ENCODE measurements at regions not wholly inside any gene's neighbourhood (a gene's known extent, or its start where the extent isn't known, plus 50 kb on each side); places are given as distances from the start of the nearest gene placed in this dataset.

- intact Hi-C loops (cut with DNase I) = no loop called here
- Histone ChIP-seq H3K27me3 (replicated peaks; ENCODE audit: insufficient read depth) (no peaks in the 10 kb centered on the region), H3K4me3 (no peak overlapping the region), H3K36me3 (no peaks in the 10 kb centered on the region), H3K4me1 (replicated peaks) (no peaks in the 10 kb centered on the region), H3K9me3 (no peaks in the 10 kb centered on the region), H3K27ac (no peak overlapping the region)
- no peak for TF ChIP-seq POLR2AphosphoS5 (IDR thresholded peaks at IDR 0.05)
- TF ChIP-seq CTCF (IDR thresholded peaks at IDR 0.05) = no peak
- no peak for TF ChIP-seq POLR2A (IDR thresholded peaks at IDR 0.05)
- 97% methylated on average over 1 of the region's 1 CpG for WGBS
- DNase-seq (ENCODE audit: low spot score) = no peak
Measured at GRCh38 chr21:16517383-16517782, 787.6 kb downstream of the USP25 start.

GRCh38 chr21:16519036-16519435 lies 789.3 kb downstream of the USP25 start:
- no peaks in the 10 kb centered on the region for H3K27me3 ChIP-seq (replicated peaks; ENCODE audit: insufficient read depth)
- TF ChIP-seq POLR2AphosphoS5 (IDR thresholded peaks at IDR 0.05) = no peak
- TF ChIP-seq POLR2A (IDR thresholded peaks at IDR 0.05) = no peak
- no peak for TF ChIP-seq CTCF (IDR thresholded peaks at IDR 0.05)
- DNase-seq (ENCODE audit: low spot score) = no peak
- no peaks in the 10 kb centered on the region for H3K36me3 ChIP-seq
- H3K4me1 ChIP-seq (replicated peaks) = no peaks in the 10 kb centered on the region
- no peak overlapping the region for H3K4me3 ChIP-seq
- intact Hi-C loops (cut with DNase I) = no loop called here
- no peaks in the 10 kb centered on the region for H3K9me3 ChIP-seq
- WGBS = 90% methylated on average over 2 of the region's 2 CpGs
- H3K27ac ChIP-seq = no peak overlapping the region

GRCh38 chr21:16519644-16520043 lies 789.9 kb downstream of the USP25 start:
- H3K27ac ChIP-seq = no peak overlapping the region
- no peaks in the 10 kb centered on the region for H3K4me1 ChIP-seq (replicated peaks)
- H3K4me3 ChIP-seq = no peak overlapping the region
- TF ChIP-seq POLR2AphosphoS5 (IDR thresholded peaks at IDR 0.05) (no peak), POLR2A (IDR thresholded peaks at IDR 0.05) (no peak), CTCF (IDR thresholded peaks at IDR 0.05) (no peak)
- DNase-seq (ENCODE audit: low spot score) = no peak
- no peaks in the 10 kb centered on the region for H3K36me3 ChIP-seq
- intact Hi-C loops (cut with DNase I) = no loop called here
- H3K27me3 ChIP-seq (replicated peaks; ENCODE audit: insufficient read depth) = no peaks in the 10 kb centered on the region
- no peaks in the 10 kb centered on the region for H3K9me3 ChIP-seq

- TF ChIP-seq CTCF (IDR thresholded peaks at IDR 0.05) (no peak), POLR2AphosphoS5 (IDR thresholded peaks at IDR 0.05) (no peak), POLR2A (IDR thresholded peaks at IDR 0.05) (no peak)
- WGBS = 45% methylated on average over 2 of the region's 2 CpGs
- no peak for DNase-seq (ENCODE audit: low spot score)
- intact Hi-C loops (cut with DNase I) = no loop called here
- Histone ChIP-seq H3K9me3 (no peaks in the 10 kb centered on the region), H3K36me3 (no peaks in the 10 kb centered on the region), H3K4me3 (no peak overlapping the region), H3K4me1 (replicated peaks) (no peaks in the 10 kb centered on the region), H3K27ac (no peak overlapping the region), H3K27me3 (replicated peaks; ENCODE audit: insufficient read depth) (no peaks in the 10 kb centered on the region)
Measured at GRCh38 chr21:16522548-16522947, 792.8 kb downstream of the USP25 start.

GRCh38 chr21:16530656-16531055 lies 800.9 kb downstream of the USP25 start:
- no peaks in the 10 kb centered on the region for H3K36me3 ChIP-seq
- no peaks in the 10 kb centered on the region for H3K27me3 ChIP-seq (replicated peaks; ENCODE audit: insufficient read depth)
- TF ChIP-seq POLR2AphosphoS5 (IDR thresholded peaks at IDR 0.05) (no peak), CTCF (IDR thresholded peaks at IDR 0.05) (no peak), POLR2A (IDR thresholded peaks at IDR 0.05) (no peak)
- intact Hi-C loops (cut with DNase I) = loop anchor here (5.0 to 10.0 kb wide), 2 partner anchors 113 to 336 kb away; no protein-coding TSS in a partner anchor
- no peak overlapping the region for H3K4me3 ChIP-seq
- 94% methylated on average over 2 of the region's 2 CpGs for WGBS
- no peaks in the 10 kb centered on the region for H3K4me1 ChIP-seq (replicated peaks)
- no peak overlapping the region for H3K27ac ChIP-seq
- no peaks in the 10 kb centered on the region for H3K9me3 ChIP-seq
- no peak for DNase-seq (ENCODE audit: low spot score)

Data from prostate gland (tissue), 2 donors.